Osteoblast (primary cell): ENCODE measurements at regions not wholly inside any gene's neighbourhood (a gene's known extent, or its start where the extent isn't known, plus 50 kb on each side); places are given as distances from the start of the nearest gene placed in this dataset.

Source experiments
- DNase-seq: peaks from one replicate; pipeline ENCODE4 v3.0.0; 2011; ENCODE audit warnings: low spot score, mixed read lengths; ENCODE audit not compliant: insufficient read length; ENCODE audit errors: missing footprints
- H2AFZ ChIP-seq: 2 replicates; pipeline ENCODE4 v1.6.0; 2011; ENCODE audit warnings: mild to moderate bottlenecking, low read length
- H3K27ac ChIP-seq: 2 replicates; pipeline ENCODE4 v1.5.1; 2011; ENCODE audit warnings: mild to moderate bottlenecking, low read depth, low read length, moderate library complexity
- H3K27me3 ChIP-seq: 2 replicates; pipeline ENCODE4 v1.6.0; 2012; ENCODE audit warnings: mild to moderate bottlenecking, control low read depth, inconsistent platforms, low read length, moderate library complexity; ENCODE audit not compliant: insufficient read depth
- H3K36me3 ChIP-seq: 2 replicates; pipeline ENCODE4 v1.5.1; 2011; ENCODE audit warnings: mild to moderate bottlenecking, low read length, control low read depth, moderate library complexity; ENCODE audit not compliant: insufficient read depth
- H3K4me1 ChIP-seq: 2 replicates; pipeline ENCODE4 v1.5.1; 2011; ENCODE audit warnings: mild to moderate bottlenecking, low read length, control low read depth, moderate library complexity; ENCODE audit not compliant: insufficient read depth
- H3K4me2 ChIP-seq: 2 replicates; pipeline ENCODE4 v1.6.0; 2011; ENCODE audit warnings: mild to moderate bottlenecking, low read length; ENCODE audit not compliant: insufficient read depth
- H3K4me3 ChIP-seq: fragments of 200-600 bp; sonication (generic); 3 replicates; pipeline ENCODE4 v1.5.1; 2012; ENCODE audit warnings: mild to moderate bottlenecking, low read length, inconsistent platforms; ENCODE audit not compliant: insufficient read depth
- H3K79me2 ChIP-seq: 2 replicates; pipeline ENCODE4 v1.6.0; 2012; ENCODE audit warnings: mild to moderate bottlenecking, low read length, control low read depth, inconsistent platforms; ENCODE audit not compliant: insufficient read depth
- H3K9me3 ChIP-seq: 2 replicates; pipeline ENCODE4 v1.5.1; 2011; ENCODE audit warnings: low read depth, low read length, control low read depth
- H4K20me1 ChIP-seq: 2 replicates; pipeline ENCODE4 v1.6.0; 2012; ENCODE audit warnings: mild to moderate bottlenecking, low read length, control low read depth; ENCODE audit not compliant: insufficient read depth
- CTCF ChIP-seq: IDR thresholded peaks from 2 replicates; pipeline ENCODE4 v1.5.1; 2011; ENCODE audit warnings: mild to moderate bottlenecking, low read depth, low read length, moderate library complexity; ENCODE audit errors: extremely low read depth

- TF ChIP-seq CTCF: no peak
- Histone ChIP-seq H3K36me3 (no peaks in the 10 kb centered on the region), H3K4me1 (no peaks in the 10 kb centered on the region), H3K27ac (no peak overlapping the region), H3K79me2 (no peaks in the 10 kb centered on the region), H3K9me3 (no peaks in the 10 kb centered on the region), H3K27me3 (no peaks in the 10 kb centered on the region), H4K20me1 (no peaks in the 10 kb centered on the region), H3K4me3 (no peak overlapping the region), H2AFZ (no peak overlapping the region), H3K4me2 (no peak overlapping the region)
- no peak for DNase-seq
Measured at GRCh38 chr14:95453713-95453980, 62.8 kb downstream of the SYNE3 start.

GRCh38 chr14:95452893-95453712, 63.3 kb downstream of the SYNE3 start:
- H3K27ac ChIP-seq: no peak overlapping the region

GRCh38 chr14:95452176-95452892, 64.1 kb downstream of the SYNE3 start:
- Histone ChIP-seq H3K4me2 (no peak overlapping the region), H3K4me3 (no peak overlapping the region), H3K79me2 (no peaks in the 10 kb centered on the region), H3K27me3 (no peaks in the 10 kb centered on the region), H4K20me1 (no peaks in the 10 kb centered on the region), H3K27ac (no peak overlapping the region), H3K9me3 (no peaks in the 10 kb centered on the region), H2AFZ (no peak overlapping the region), H3K36me3 (no peaks in the 10 kb centered on the region), H3K4me1 (no peaks in the 10 kb centered on the region)
- DNase-seq: no peak
- TF ChIP-seq CTCF: peak; percentile 53

More at GRCh38 chr14:95452893-95453712, 63.3 kb downstream of the SYNE3 start:
- Histone ChIP-seq H3K79me2 (no peaks in the 10 kb centered on the region), H3K4me3 (no peak overlapping the region), H3K4me1 (no peaks in the 10 kb centered on the region), H3K36me3 (no peaks in the 10 kb centered on the region), H3K4me2 (no peak overlapping the region), H4K20me1 (no peaks in the 10 kb centered on the region), H3K27me3 (no peaks in the 10 kb centered on the region), H3K9me3 (no peaks in the 10 kb centered on the region), H2AFZ (no peak overlapping the region)
- no peak for DNase-seq
- TF ChIP-seq CTCF: no peak

- Histone ChIP-seq H2AFZ (no peak overlapping the region), H3K9me3 (no peaks in the 10 kb centered on the region), H3K4me3 (no peak overlapping the region), H4K20me1 (no peaks in the 10 kb centered on the region), H3K4me1 (no peaks in the 10 kb centered on the region), H3K36me3 (no peaks in the 10 kb centered on the region), H3K27me3 (no peaks in the 10 kb centered on the region), H3K27ac (no peak overlapping the region), H3K79me2 (no peaks in the 10 kb centered on the region), H3K4me2 (no peak overlapping the region)
- no peak for TF ChIP-seq CTCF
- DNase-seq: no peak
Measured at GRCh38 chr14:95449131-95449530, 67.3 kb downstream of the SYNE3 start.
